H9 (cell line): ENCODE measurements at regions not wholly inside any gene's neighbourhood (a gene's known extent, or its start where the extent isn't known, plus 50 kb on each side); places are given as distances from the start of the nearest gene placed in this dataset.

ENCODE experiments used
- DNase-seq: peaks from one replicate; pipeline ENCODE4 v3.0.0-alpha.2; 2017
- H2AFZ ChIP-seq: one replicate; pipeline ENCODE4 v1.6.1; 2013; ENCODE audit warnings: mild to moderate bottlenecking, low read length, control low read depth, moderate library complexity
- H2AK5ac ChIP-seq: 2 replicates; pipeline ENCODE4 v1.6.1; 2013; ENCODE audit warnings: low read length, control low read depth, mixed read lengths; ENCODE audit not compliant: insufficient read length
- H2BK120ac ChIP-seq: one replicate; pipeline ENCODE4 v1.6.1; 2013; ENCODE audit warnings: low read depth, mild to moderate bottlenecking, low read length, control low read depth, inconsistent platforms; ENCODE audit not compliant: poor library complexity, severe bottlenecking
- H2BK12ac ChIP-seq: 2 replicates; pipeline ENCODE4 v1.6.1; 2013; ENCODE audit warnings: low read length, control low read depth, mixed read lengths, low read depth; ENCODE audit not compliant: insufficient read length
- H2BK15ac ChIP-seq: 2 replicates; pipeline ENCODE4 v1.6.1; 2013; ENCODE audit warnings: low read depth, low read length, control low read depth
- H2BK20ac ChIP-seq: one replicate; pipeline ENCODE4 v1.6.1; 2013; ENCODE audit warnings: low read depth, mild to moderate bottlenecking, low read length, control low read depth, inconsistent platforms; ENCODE audit not compliant: poor library complexity, severe bottlenecking
- H2BK5ac ChIP-seq: 2 replicates; pipeline ENCODE4 v1.6.1; 2013; ENCODE audit warnings: low read length, control low read depth, mixed read lengths; ENCODE audit not compliant: insufficient read length
- H3K14ac ChIP-seq: 2 replicates; pipeline ENCODE4 v1.6.1; 2013; ENCODE audit warnings: low read length, control low read depth; ENCODE audit not compliant: insufficient read depth
- H3K18ac ChIP-seq: 2 replicates; pipeline ENCODE4 v1.6.1; 2013; ENCODE audit warnings: low read depth, mild to moderate bottlenecking, mixed read lengths, low read length, control low read depth; ENCODE audit not compliant: insufficient read length
- H3K23ac ChIP-seq: 2 replicates; pipeline ENCODE4 v1.6.1; 2013; ENCODE audit warnings: low read length, control low read depth, mixed read lengths, low read depth; ENCODE audit not compliant: insufficient read length
- H3K23me2 ChIP-seq: 2 replicates; pipeline ENCODE4 v1.6.1; 2013; ENCODE audit warnings: low read depth, mild to moderate bottlenecking, mixed read lengths, low read length, control low read depth; ENCODE audit not compliant: insufficient read length, poor library complexity, severe bottlenecking
- H3K27ac ChIP-seq: 2 replicates; pipeline ENCODE4 v1.5.1; 2013; ENCODE audit warnings: low read length, control low read depth, mixed read lengths, low read depth; ENCODE audit not compliant: insufficient read length
- H3K27me3 ChIP-seq: 2 replicates; pipeline ENCODE4 v1.6.1; 2013; ENCODE audit warnings: low read length, control low read depth, inconsistent platforms; ENCODE audit not compliant: insufficient read depth
- H3K4ac ChIP-seq: 2 replicates; pipeline ENCODE4 v1.6.1; 2013; ENCODE audit warnings: low read depth, mild to moderate bottlenecking, control low read depth, inconsistent platforms, low read length, moderate library complexity
- H3K4me1 ChIP-seq: 2 replicates; pipeline ENCODE4 v1.6.1; 2013; ENCODE audit warnings: low read length, control low read depth, inconsistent platforms; ENCODE audit not compliant: insufficient read depth
- H3K4me2 ChIP-seq: 2 replicates; pipeline ENCODE4 v1.6.1; 2013; ENCODE audit warnings: low read length, control low read depth, mixed read lengths; ENCODE audit not compliant: insufficient read length, insufficient read depth
- H3K56ac ChIP-seq: 2 replicates; pipeline ENCODE4 v1.6.1; 2013; ENCODE audit warnings: low read depth, mild to moderate bottlenecking, mixed read lengths, low read length, control low read depth; ENCODE audit not compliant: insufficient read length
- H3K79me1 ChIP-seq: 2 replicates; pipeline ENCODE4 v1.6.1; 2013; ENCODE audit warnings: low read depth, mild to moderate bottlenecking, moderate library complexity, low read length, control low read depth, inconsistent platforms; ENCODE audit not compliant: insufficient read depth, poor library complexity, severe bottlenecking
- H3K79me2 ChIP-seq: 2 replicates; pipeline ENCODE4 v1.6.1; 2013; ENCODE audit warnings: low read length, control low read depth, inconsistent platforms; ENCODE audit not compliant: insufficient read depth
- H3K9ac ChIP-seq: 2 replicates; pipeline ENCODE4 v1.6.1; 2013; ENCODE audit warnings: low read length, control low read depth, mixed read lengths; ENCODE audit not compliant: insufficient read length; ENCODE audit errors: extremely low read depth
- H3K9me3 ChIP-seq: one replicate; pipeline ENCODE4 v1.6.1; 2013; ENCODE audit warnings: low read depth, low read length, inconsistent platforms; ENCODE audit not compliant: control insufficient read depth
- H3T11ph ChIP-seq: one replicate; pipeline ENCODE4 v1.6.1; 2013; ENCODE audit warnings: mild to moderate bottlenecking, low read length, control low read depth, inconsistent platforms
- H4K20me1 ChIP-seq: one replicate; pipeline ENCODE4 v1.6.1; 2013; ENCODE audit not compliant: control insufficient read depth, insufficient read length, insufficient read depth
- H4K5ac ChIP-seq: 2 replicates; pipeline ENCODE4 v1.6.1; 2013; ENCODE audit warnings: low read depth, mild to moderate bottlenecking, mixed read lengths, low read length, control low read depth; ENCODE audit not compliant: insufficient read length
- H4K8ac ChIP-seq: replicated peaks from 2 replicates; pipeline ENCODE4 v1.6.1; 2013; ENCODE audit warnings: low read length, control low read depth, mixed read lengths, low read depth; ENCODE audit not compliant: insufficient read length
- H4K91ac ChIP-seq: 2 replicates; pipeline ENCODE4 v1.6.1; 2013; ENCODE audit warnings: low read depth, mild to moderate bottlenecking, moderate library complexity, mixed read lengths, low read length, control low read depth; ENCODE audit not compliant: insufficient read length
- H3K27ac Mint-ChIP-seq, 3 experiments: 2 replicates in 2 of 3; 3 replicates in 1 of 3; pipeline ENCODE4 v1.8.0; 2020 to 2021; ENCODE audit warnings: mixed read lengths in 3 of 3, mild to moderate bottlenecking in 1 of 3, moderate library complexity in 1 of 3
- H3K27me3 Mint-ChIP-seq: 2 replicates; pipeline ENCODE4 v1.8.0; 2021; ENCODE audit warnings: low read depth, mild to moderate bottlenecking, moderate library complexity, mixed read lengths
- H3K36me3 Mint-ChIP-seq, 3 experiments: 2 replicates in 2 of 3; 3 replicates in 1 of 3; pipeline ENCODE4 v1.8.0; 2020 to 2021; ENCODE audit warnings: low read depth in 3 of 3, mixed read lengths in 3 of 3; ENCODE audit not compliant: insufficient read depth in 1 of 3
- H3K4me1 Mint-ChIP-seq, 2 experiments: 2 replicates each; pipeline ENCODE4 v1.8.0; 2020; ENCODE audit warnings: mixed read lengths in 2 of 2
- H3K4me3 Mint-ChIP-seq, 2 experiments: 2 replicates in 1 of 2; 3 replicates in 1 of 2; pipeline ENCODE4 v1.8.0; 2020 to 2021; ENCODE audit warnings: mild to moderate bottlenecking in 2 of 2, mixed read lengths in 2 of 2, moderate library complexity in 1 of 2
- H3K9me3 Mint-ChIP-seq, 2 experiments: 2 replicates in 1 of 2; 3 replicates in 1 of 2; pipeline ENCODE4 v1.8.0; 2020; ENCODE audit warnings: mild to moderate bottlenecking in 2 of 2, mixed read lengths in 2 of 2, moderate library complexity in 1 of 2
- CTCF ChIP-seq: fragments of 200-600 bp; sonication (generic); conservative IDR thresholded peaks from 3 replicates; pipeline ENCODE4 v1.8.0; 2021; ENCODE audit warnings: antibody characterized with exemption, mild to moderate bottlenecking
- WGBS: extraction: QIAGEN DNeasy Blood & Tissue Kit; methylation state at CpG from one replicate; pipeline ENCODE4 v1.1.7; 2013; ENCODE audit warnings: missing lambda C conversion rate, low lambda C conversion rate, mixed read lengths; ENCODE audit not compliant: insufficient read length; ENCODE audit errors: extremely low coverage; 5-methylcytosine and 5-hydroxymethylcytosine counted together

- no peak overlapping the region for H2BK120ac ChIP-seq
- no peak overlapping the region for H3K9ac ChIP-seq
- H3K4me3 Mint-ChIP-seq = no peak overlapping the region
- peaks cover 0 to 3% of the 10 kb centered on the region in 2 experiments; a peak in 3 of 5 replicates for H3K9me3 Mint-ChIP-seq
- no peaks in the 10 kb centered on the region for H3K27me3 Mint-ChIP-seq
- no peak overlapping the region for H3K56ac ChIP-seq
- H2BK5ac ChIP-seq = no peak overlapping the region
- no peak for TF ChIP-seq CTCF
- H3K23ac ChIP-seq = no peak overlapping the region
- no peak overlapping the region for H3K4ac ChIP-seq
- H2BK20ac ChIP-seq = no peak overlapping the region
- H3K27ac ChIP-seq = no peak overlapping the region
- no CpG with 5 or more reads among the region's 4 CpGs for WGBS
- no peak overlapping the region for H2BK15ac ChIP-seq
- DNase-seq = no peak
- H3K4me2 ChIP-seq = no peak overlapping the region
- no peaks in the 10 kb centered on the region for H4K20me1 ChIP-seq
- no peaks in the 10 kb centered on the region for H3K9me3 ChIP-seq
- no peak overlapping the region for H4K5ac ChIP-seq
- H3K23me2 ChIP-seq = no peaks in the 10 kb centered on the region
- H3K36me3 Mint-ChIP-seq = peaks cover 0 to 9% (median 3%) of the 10 kb centered on the region in 3 experiments; a peak in 3 of 7 replicates
- no peak overlapping the region for H3K18ac ChIP-seq
- no peak overlapping the region for H2BK12ac ChIP-seq
- H3K79me2 ChIP-seq = no peaks in the 10 kb centered on the region
- peaks cover 11 to 21% of the 10 kb centered on the region in 2 experiments for H3K4me1 Mint-ChIP-seq
- H3K79me1 ChIP-seq = no peaks in the 10 kb centered on the region
- no peak overlapping the region for H4K91ac ChIP-seq
- H3T11ph ChIP-seq = no peak overlapping the region
- no peak overlapping the region for H2AK5ac ChIP-seq
- H3K4me1 ChIP-seq = no peaks in the 10 kb centered on the region
- no peak overlapping the region for H2AFZ ChIP-seq
- no peaks in the 10 kb centered on the region for H3K27me3 ChIP-seq
- H3K27ac Mint-ChIP-seq = no peak overlapping the region
- H3K14ac ChIP-seq = no peak overlapping the region
- no peak overlapping the region for H4K8ac ChIP-seq
Observed at GRCh38 chr17:14731591-14731990, 430.7 kb downstream of the HS3ST3B1 start.
